Keratinocyte (primary cell): ENCODE measurements at regions not wholly inside any gene's neighbourhood (a gene's known extent, or its start where the extent isn't known, plus 50 kb on each side); places are given as distances from the start of the nearest gene placed in this dataset.

Experiments used
- DNase-seq: peaks from one replicate; pipeline ENCODE4 v3.0.0-alpha.2; 2011; ENCODE audit warnings: low read depth, missing footprints, low spot score
- FAIRE-seq: peaks from 2 replicates; lab custom pipeline; 2011; peaks lifted over from hg19 to GRCh38; lab: Jason Lieb, UNC
- H2AFZ ChIP-seq: 2 replicates; pipeline ENCODE4 v1.6.0; 2012; ENCODE audit warnings: low read length, control low read depth, inconsistent platforms; ENCODE audit not compliant: control insufficient read depth
- H3K27ac ChIP-seq: 2 replicates; pipeline ENCODE4 v1.5.1; 2011; ENCODE audit warnings: low read length; ENCODE audit not compliant: control insufficient read depth, insufficient read depth
- H3K27me3 ChIP-seq: 3 replicates; pipeline ENCODE4 v1.6.0; 2011; ENCODE audit warnings: low read length; ENCODE audit not compliant: control insufficient read depth, insufficient read depth; ENCODE audit errors: extremely low read depth
- H3K36me3 ChIP-seq, 2 experiments: 2 replicates in 1 of 2; 3 replicates in 1 of 2; pipeline ENCODE4 v1.5.1; 2011; ENCODE audit warnings: low read length in 2 of 2, mild to moderate bottlenecking in 1 of 2; ENCODE audit not compliant: control insufficient read depth in 2 of 2, insufficient read depth in 2 of 2; ENCODE audit errors: extremely low read depth in 1 of 2
- H3K4me1 ChIP-seq: 3 replicates; pipeline ENCODE4 v1.5.1; 2011; ENCODE audit warnings: low read length; ENCODE audit not compliant: control insufficient read depth, insufficient read depth; ENCODE audit errors: extremely low read depth
- H3K4me2 ChIP-seq: 3 replicates; pipeline ENCODE4 v1.6.0; 2011; ENCODE audit warnings: low read depth, low read length; ENCODE audit not compliant: control insufficient read depth, insufficient read depth; ENCODE audit errors: extremely low read depth
- H3K4me3 ChIP-seq, 3 experiments: fragments of 200-600 bp in 1 of 3; sonication (generic) in 1 of 3; 2 replicates in 2 of 3; 3 replicates in 1 of 3; pipeline ENCODE4 v1.5.1; 2011 to 2016; ENCODE audit warnings: low read length in 3 of 3, mild to moderate bottlenecking in 3 of 3, control low read depth in 2 of 3, inconsistent platforms in 1 of 3, low read depth in 1 of 3, mixed read lengths in 1 of 3, mixed run types in 1 of 3, moderate library complexity in 1 of 3; ENCODE audit not compliant: control insufficient read depth in 2 of 3, insufficient read depth in 2 of 3; ENCODE audit errors: extremely low read depth in 1 of 3
- H3K79me2 ChIP-seq: 2 replicates; pipeline ENCODE4 v1.6.0; 2012; ENCODE audit warnings: low read length; ENCODE audit not compliant: control insufficient read depth, insufficient read depth
- H3K9ac ChIP-seq: 3 replicates; pipeline ENCODE4 v1.6.0; 2011; ENCODE audit warnings: low read length; ENCODE audit not compliant: control insufficient read depth, insufficient read depth; ENCODE audit errors: extremely low read depth
- H3K9me1 ChIP-seq: 3 replicates; pipeline ENCODE4 v1.6.0; 2011; ENCODE audit warnings: low read length; ENCODE audit not compliant: control insufficient read depth, insufficient read depth; ENCODE audit errors: extremely low read depth
- H3K9me3 ChIP-seq: 2 replicates; pipeline ENCODE4 v1.5.1; 2012; ENCODE audit warnings: low read depth, low read length; ENCODE audit not compliant: control insufficient read depth
- H4K20me1 ChIP-seq: 3 replicates; pipeline ENCODE4 v1.6.0; 2011; ENCODE audit warnings: low read length; ENCODE audit not compliant: control insufficient read depth, insufficient read depth; ENCODE audit errors: extremely low read depth
- EZH2 ChIP-seq: IDR thresholded peaks from one replicate; pipeline ENCODE4 v1.6.1; 2012; ENCODE audit warnings: inconsistent platforms, mild to moderate bottlenecking, low read length, moderate library complexity
- dilution Hi-C: fragments of 300-500 bp; cut with MboI; formaldehyde crosslinking; loops from one replicate; pipeline ENCODE4 v1.7.0; 2020; ENCODE audit warnings: low sequenced_read_pairs; ENCODE audit not compliant: extremely low pct_ligation_motif_present
- TF ChIP-seq, protein P1 (sequence below), 3 experiments: IDR thresholded peaks in 1 of 3; conservative IDR thresholded peaks in 1 of 3; optimal IDR thresholded peaks in 1 of 3; 2 replicates in 2 of 3; 3 replicates in 1 of 3; pipeline versions ENCODE3 to v1.5.1; 2011; ENCODE audit warnings: low read length in 3 of 3, mild to moderate bottlenecking in 3 of 3, moderate library complexity in 2 of 3, control low read depth in 1 of 3, inconsistent platforms in 1 of 3; ENCODE audit not compliant: insufficient read depth in 2 of 3; ENCODE audit errors: extremely low read depth in 1 of 3

- Histone ChIP-seq H3K4me2 (no peak overlapping the region), H3K27ac (no peak overlapping the region), H3K9ac (no peak overlapping the region), H3K4me1 (no peaks in the 10 kb centered on the region), H3K9me3 (no peaks in the 10 kb centered on the region), H3K27me3 (no peaks in the 10 kb centered on the region), H3K4me3 (no peak overlapping the region), H3K9me1 (no peaks in the 10 kb centered on the region), H3K79me2 (no peaks in the 10 kb centered on the region), H2AFZ (no peak overlapping the region), H4K20me1 (no peaks in the 10 kb centered on the region), H3K36me3 (no peaks in the 10 kb centered on the region)
- FAIRE-seq: no peak
- DNase-seq: no peak
- TF ChIP-seq, protein P1, sequence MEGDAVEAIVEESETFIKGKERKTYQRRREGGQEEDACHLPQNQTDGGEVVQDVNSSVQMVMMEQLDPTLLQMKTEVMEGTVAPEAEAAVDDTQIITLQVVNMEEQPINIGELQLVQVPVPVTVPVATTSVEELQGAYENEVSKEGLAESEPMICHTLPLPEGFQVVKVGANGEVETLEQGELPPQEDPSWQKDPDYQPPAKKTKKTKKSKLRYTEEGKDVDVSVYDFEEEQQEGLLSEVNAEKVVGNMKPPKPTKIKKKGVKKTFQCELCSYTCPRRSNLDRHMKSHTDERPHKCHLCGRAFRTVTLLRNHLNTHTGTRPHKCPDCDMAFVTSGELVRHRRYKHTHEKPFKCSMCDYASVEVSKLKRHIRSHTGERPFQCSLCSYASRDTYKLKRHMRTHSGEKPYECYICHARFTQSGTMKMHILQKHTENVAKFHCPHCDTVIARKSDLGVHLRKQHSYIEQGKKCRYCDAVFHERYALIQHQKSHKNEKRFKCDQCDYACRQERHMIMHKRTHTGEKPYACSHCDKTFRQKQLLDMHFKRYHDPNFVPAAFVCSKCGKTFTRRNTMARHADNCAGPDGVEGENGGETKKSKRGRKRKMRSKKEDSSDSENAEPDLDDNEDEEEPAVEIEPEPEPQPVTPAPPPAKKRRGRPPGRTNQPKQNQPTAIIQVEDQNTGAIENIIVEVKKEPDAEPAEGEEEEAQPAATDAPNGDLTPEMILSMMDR (optimal IDR thresholded peaks at IDR 0.05 in 1 of 3, IDR thresholded peaks at IDR 0.05 in 1 of 3, conservative IDR thresholded peaks at IDR 0.05 in 1 of 3; ENCODE audit: extremely low read depth in 1 of 3, insufficient read depth in 2 of 3, low read length in 3 of 3): no peak
- TF ChIP-seq EZH2: no peak
- dilution Hi-C loops: no loop called here
These were observed 155.2 kb downstream of the LIG4 start for GRCh38 chr13:108060111-108060510.

- TF ChIP-seq EZH2: no peak
- Histone ChIP-seq H3K4me3 (no peak overlapping the region), H3K36me3 (no peaks in the 10 kb centered on the region), H4K20me1 (no peaks in the 10 kb centered on the region), H2AFZ (no peak overlapping the region), H3K27me3 (no peaks in the 10 kb centered on the region), H3K27ac (no peak overlapping the region), H3K9ac (no peak overlapping the region), H3K79me2 (no peaks in the 10 kb centered on the region), H3K9me3 (no peaks in the 10 kb centered on the region), H3K4me2 (no peak overlapping the region), H3K4me1 (no peaks in the 10 kb centered on the region), H3K9me1 (no peaks in the 10 kb centered on the region)
- dilution Hi-C loops: no loop called here
- FAIRE-seq: no peak
- no peak for DNase-seq
These were observed 159.1 kb downstream of the LIG4 start for GRCh38 chr13:108056278-108056677.

DNA sequence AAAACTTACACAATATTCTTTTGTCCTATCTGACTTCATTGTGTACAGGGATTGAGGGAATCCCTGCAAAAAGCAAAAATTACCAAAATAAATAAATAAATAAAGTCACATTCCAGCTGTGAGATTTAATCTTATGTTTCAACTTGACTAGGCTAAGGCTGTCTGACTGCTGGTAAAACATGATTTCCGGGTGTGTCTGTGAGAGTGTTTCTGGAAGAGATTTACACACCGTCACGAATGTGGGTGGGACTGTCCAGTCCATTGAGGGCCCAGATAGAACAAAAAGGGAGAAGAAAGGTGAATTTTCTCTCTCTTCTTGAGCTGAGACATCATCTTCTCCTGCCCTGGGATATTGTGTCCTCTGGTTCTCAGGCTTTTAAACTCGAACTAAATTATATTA lies 166.1 kb downstream of the LIG4 start:
- Histone ChIP-seq H3K4me3 (no peak overlapping the region), H2AFZ (no peak overlapping the region), H3K9me3 (no peaks in the 10 kb centered on the region), H3K9me1 (no peaks in the 10 kb centered on the region), H3K4me2 (no peak overlapping the region), H4K20me1 (no peaks in the 10 kb centered on the region), H3K27ac (no peak overlapping the region), H3K4me1 (no peaks in the 10 kb centered on the region), H3K79me2 (no peaks in the 10 kb centered on the region), H3K9ac (no peak overlapping the region), H3K36me3 (no peaks in the 10 kb centered on the region), H3K27me3 (no peaks in the 10 kb centered on the region)
- DNase-seq (no peak), FAIRE-seq (no peak)
- dilution Hi-C loops: no loop called here
- TF ChIP-seq, protein P1 (optimal IDR thresholded peaks at IDR 0.05 in 1 of 3, IDR thresholded peaks at IDR 0.05 in 1 of 3, conservative IDR thresholded peaks at IDR 0.05 in 1 of 3; ENCODE audit: extremely low read depth in 1 of 3, insufficient read depth in 2 of 3, low read length in 3 of 3): no peak
- no peak for TF ChIP-seq EZH2
